HepG2 (cell line): ENCODE measurements at regions not wholly inside any gene's neighbourhood (a gene's known extent, or its start where the extent isn't known, plus 50 kb on each side); places are given as distances from the start of the nearest gene placed in this dataset.

Experiments
- EHMT2 ChIP-seq: fragments of 200-600 bp; sonication (generic); IDR thresholded peaks from 2 replicates; pipeline ENCODE4 v1.7.0; 2017; ENCODE audit warnings: antibody characterized with exemption, low read depth, low read length, borderline replicate concordance
- FOXP1 ChIP-seq, 2 experiments: fragments of 450-650 bp in 1 of 2; IDR thresholded peaks; 2 replicates each; pipeline ENCODE4 v1.6.1; 2017 to 2018; ENCODE audit warnings: antibody characterized with exemption in 1 of 2
- MEIS2 ChIP-seq: sonication (generic); formaldehyde crosslinking; IDR thresholded peaks from 2 replicates; pipeline ENCODE4 v1.9.0; 2021; ENCODE audit warnings: mild to moderate bottlenecking, missing genetic modification reagents
- POLR2A ChIP-seq, 2 experiments: IDR thresholded peaks; 2 replicates each; pipeline ENCODE4 v1.6.1; 2011; ENCODE audit warnings: low read depth in 2 of 2, low read length in 2 of 2, mild to moderate bottlenecking in 1 of 2, moderate library complexity in 1 of 2; ENCODE audit not compliant: insufficient read depth in 1 of 2
- TF ChIP-seq, protein P1 (sequence below), 2 experiments: IDR thresholded peaks; 2 replicates each; pipeline ENCODE4 v1.6.1; 2011 to 2012; ENCODE audit warnings: low read length in 2 of 2, borderline replicate concordance in 1 of 2, low read depth in 1 of 2, mild to moderate bottlenecking in 1 of 2, moderate library complexity in 1 of 2
- TF ChIP-seq, protein P2 (sequence below): sonication (generic); formaldehyde crosslinking; IDR thresholded peaks from 2 replicates; pipeline ENCODE4 v1.5.0; 2020; ENCODE audit warnings: mild to moderate bottlenecking, missing genetic modification reagents, moderate library complexity
- TF ChIP-seq, protein P3 (sequence below), 2 experiments: sonication (generic) in 1 of 2; formaldehyde crosslinking in 1 of 2; IDR thresholded peaks; 2 replicates each; pipeline versions ENCODE4 v1.6.1 to v1.9.0; 2014 to 2022; ENCODE audit warnings: antibody characterized with exemption in 1 of 2, borderline replicate concordance in 1 of 2, inconsistent platforms in 1 of 2, low read depth in 1 of 2, missing genetic modification reagents in 1 of 2

DNA sequence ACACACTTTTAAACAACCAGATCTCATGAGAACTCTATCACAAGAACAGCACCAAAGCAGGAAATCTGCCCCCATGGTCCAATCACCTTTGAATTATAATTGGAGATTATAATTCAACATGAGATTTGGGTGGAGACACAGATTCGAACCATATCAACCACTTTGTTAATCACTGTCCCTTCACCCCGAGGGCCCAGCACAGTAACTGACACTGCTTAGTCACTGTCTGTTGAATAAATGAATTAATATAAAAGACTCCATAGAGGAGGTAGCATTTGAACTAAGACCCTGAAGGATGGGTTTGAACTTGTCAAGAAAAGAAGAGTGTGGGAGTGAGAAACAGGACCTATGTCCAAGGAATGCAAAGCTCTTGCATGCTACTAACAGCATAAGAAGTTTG is 276.4 kb downstream of the SHOX2 start:
- TF ChIP-seq, protein P1, sequence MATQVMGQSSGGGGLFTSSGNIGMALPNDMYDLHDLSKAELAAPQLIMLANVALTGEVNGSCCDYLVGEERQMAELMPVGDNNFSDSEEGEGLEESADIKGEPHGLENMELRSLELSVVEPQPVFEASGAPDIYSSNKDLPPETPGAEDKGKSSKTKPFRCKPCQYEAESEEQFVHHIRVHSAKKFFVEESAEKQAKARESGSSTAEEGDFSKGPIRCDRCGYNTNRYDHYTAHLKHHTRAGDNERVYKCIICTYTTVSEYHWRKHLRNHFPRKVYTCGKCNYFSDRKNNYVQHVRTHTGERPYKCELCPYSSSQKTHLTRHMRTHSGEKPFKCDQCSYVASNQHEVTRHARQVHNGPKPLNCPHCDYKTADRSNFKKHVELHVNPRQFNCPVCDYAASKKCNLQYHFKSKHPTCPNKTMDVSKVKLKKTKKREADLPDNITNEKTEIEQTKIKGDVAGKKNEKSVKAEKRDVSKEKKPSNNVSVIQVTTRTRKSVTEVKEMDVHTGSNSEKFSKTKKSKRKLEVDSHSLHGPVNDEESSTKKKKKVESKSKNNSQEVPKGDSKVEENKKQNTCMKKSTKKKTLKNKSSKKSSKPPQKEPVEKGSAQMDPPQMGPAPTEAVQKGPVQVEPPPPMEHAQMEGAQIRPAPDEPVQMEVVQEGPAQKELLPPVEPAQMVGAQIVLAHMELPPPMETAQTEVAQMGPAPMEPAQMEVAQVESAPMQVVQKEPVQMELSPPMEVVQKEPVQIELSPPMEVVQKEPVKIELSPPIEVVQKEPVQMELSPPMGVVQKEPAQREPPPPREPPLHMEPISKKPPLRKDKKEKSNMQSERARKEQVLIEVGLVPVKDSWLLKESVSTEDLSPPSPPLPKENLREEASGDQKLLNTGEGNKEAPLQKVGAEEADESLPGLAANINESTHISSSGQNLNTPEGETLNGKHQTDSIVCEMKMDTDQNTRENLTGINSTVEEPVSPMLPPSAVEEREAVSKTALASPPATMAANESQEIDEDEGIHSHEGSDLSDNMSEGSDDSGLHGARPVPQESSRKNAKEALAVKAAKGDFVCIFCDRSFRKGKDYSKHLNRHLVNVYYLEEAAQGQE (IDR thresholded peaks at IDR 0.05; ENCODE audit: borderline replicate concordance in 1 of 2, low read depth in 1 of 2, low read length in 2 of 2) = no peak
- TF ChIP-seq, protein P2, sequence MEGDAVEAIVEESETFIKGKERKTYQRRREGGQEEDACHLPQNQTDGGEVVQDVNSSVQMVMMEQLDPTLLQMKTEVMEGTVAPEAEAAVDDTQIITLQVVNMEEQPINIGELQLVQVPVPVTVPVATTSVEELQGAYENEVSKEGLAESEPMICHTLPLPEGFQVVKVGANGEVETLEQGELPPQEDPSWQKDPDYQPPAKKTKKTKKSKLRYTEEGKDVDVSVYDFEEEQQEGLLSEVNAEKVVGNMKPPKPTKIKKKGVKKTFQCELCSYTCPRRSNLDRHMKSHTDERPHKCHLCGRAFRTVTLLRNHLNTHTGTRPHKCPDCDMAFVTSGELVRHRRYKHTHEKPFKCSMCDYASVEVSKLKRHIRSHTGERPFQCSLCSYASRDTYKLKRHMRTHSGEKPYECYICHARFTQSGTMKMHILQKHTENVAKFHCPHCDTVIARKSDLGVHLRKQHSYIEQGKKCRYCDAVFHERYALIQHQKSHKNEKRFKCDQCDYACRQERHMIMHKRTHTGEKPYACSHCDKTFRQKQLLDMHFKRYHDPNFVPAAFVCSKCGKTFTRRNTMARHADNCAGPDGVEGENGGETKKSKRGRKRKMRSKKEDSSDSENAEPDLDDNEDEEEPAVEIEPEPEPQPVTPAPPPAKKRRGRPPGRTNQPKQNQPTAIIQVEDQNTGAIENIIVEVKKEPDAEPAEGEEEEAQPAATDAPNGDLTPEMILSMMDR (CRISPR knock-in tag) = no peak
- TF ChIP-seq POLR2A (IDR thresholded peaks at IDR 0.05; ENCODE audit: insufficient read depth in 1 of 2, low read depth in 2 of 2, low read length in 2 of 2) (no peak), EHMT2 (no peak), MEIS2 (CRISPR knock-in tag) (no peak), FOXP1 (IDR thresholded peaks at IDR 0.05) (no peak), FOXP1 (CRISPR knock-in tag; IDR thresholded peaks at IDR 0.05) (no peak)
- TF ChIP-seq, protein P3, sequence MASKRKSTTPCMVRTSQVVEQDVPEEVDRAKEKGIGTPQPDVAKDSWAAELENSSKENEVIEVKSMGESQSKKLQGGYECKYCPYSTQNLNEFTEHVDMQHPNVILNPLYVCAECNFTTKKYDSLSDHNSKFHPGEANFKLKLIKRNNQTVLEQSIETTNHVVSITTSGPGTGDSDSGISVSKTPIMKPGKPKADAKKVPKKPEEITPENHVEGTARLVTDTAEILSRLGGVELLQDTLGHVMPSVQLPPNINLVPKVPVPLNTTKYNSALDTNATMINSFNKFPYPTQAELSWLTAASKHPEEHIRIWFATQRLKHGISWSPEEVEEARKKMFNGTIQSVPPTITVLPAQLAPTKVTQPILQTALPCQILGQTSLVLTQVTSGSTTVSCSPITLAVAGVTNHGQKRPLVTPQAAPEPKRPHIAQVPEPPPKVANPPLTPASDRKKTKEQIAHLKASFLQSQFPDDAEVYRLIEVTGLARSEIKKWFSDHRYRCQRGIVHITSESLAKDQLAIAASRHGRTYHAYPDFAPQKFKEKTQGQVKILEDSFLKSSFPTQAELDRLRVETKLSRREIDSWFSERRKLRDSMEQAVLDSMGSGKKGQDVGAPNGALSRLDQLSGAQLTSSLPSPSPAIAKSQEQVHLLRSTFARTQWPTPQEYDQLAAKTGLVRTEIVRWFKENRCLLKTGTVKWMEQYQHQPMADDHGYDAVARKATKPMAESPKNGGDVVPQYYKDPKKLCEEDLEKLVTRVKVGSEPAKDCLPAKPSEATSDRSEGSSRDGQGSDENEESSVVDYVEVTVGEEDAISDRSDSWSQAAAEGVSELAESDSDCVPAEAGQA (IDR thresholded peaks at IDR 0.05; ENCODE audit: low read depth) = no peak
- TF ChIP-seq, protein P3 (CRISPR knock-in tag; IDR thresholded peaks at IDR 0.05; ENCODE audit: borderline replicate concordance) = no peak
